ENCODE measurements at regions not wholly inside any gene's neighbourhood (a gene's known extent, or its start where the extent isn't known, plus 50 kb on each side); places are given as distances from the start of the nearest gene placed in this dataset.

- TF ChIP-seq CTCF (IDR thresholded peaks at IDR 0.05; ENCODE audit: insufficient read depth, missing control alignments), result no peak
- DNase-seq (ENCODE audit: insufficient read length, low spot score) (no peak), FAIRE-seq (no peak)
Observed at GRCh38 chr5:1950708-1951103, 68.0 kb upstream of the IRX4 start.

GRCh38 chr5:1950096-1950707 lies 67.5 kb upstream of the IRX4 start:
- no peak for TF ChIP-seq CTCF (IDR thresholded peaks at IDR 0.05; ENCODE audit: insufficient read depth, missing control alignments)
- DNase-seq (ENCODE audit: insufficient read length, low spot score) (no peak), FAIRE-seq (no peak)

- FAIRE-seq, result no peak
- no peak for DNase-seq (ENCODE audit: insufficient read length, low spot score)
- TF ChIP-seq CTCF (IDR thresholded peaks at IDR 0.05; ENCODE audit: insufficient read depth, missing control alignments), result no peak
Observed at GRCh38 chr5:1949253-1949652, 66.5 kb upstream of the IRX4 start.

GRCh38 chr5:1948663-1949191 lies 66.0 kb upstream of the IRX4 start:
- no peak for TF ChIP-seq CTCF (IDR thresholded peaks at IDR 0.05; ENCODE audit: insufficient read depth, missing control alignments)

GRCh38 chr5:1948111-1948510 lies 65.4 kb upstream of the IRX4 start:
- TF ChIP-seq CTCF (IDR thresholded peaks at IDR 0.05; ENCODE audit: insufficient read depth, missing control alignments), result no peak
- FAIRE-seq, result no peak
- no peak for DNase-seq (ENCODE audit: insufficient read length, low spot score)

More at GRCh38 chr5:1948663-1949191, 66.0 kb upstream of the IRX4 start:
- no peak for FAIRE-seq
- no peak for DNase-seq (ENCODE audit: insufficient read length, low spot score)

- DNase-seq (ENCODE audit: insufficient read length, low spot score), result no peak
- TF ChIP-seq CTCF (IDR thresholded peaks at IDR 0.05; ENCODE audit: insufficient read depth, missing control alignments), result no peak
- no peak for FAIRE-seq
Observed at GRCh38 chr5:1946776-1947175, 64.1 kb upstream of the IRX4 start.

GRCh38 chr5:1946122-1946677 lies 63.5 kb upstream of the IRX4 start:
- DNase-seq (ENCODE audit: insufficient read length, low spot score) (no peak), FAIRE-seq (no peak)
- no peak for TF ChIP-seq CTCF (IDR thresholded peaks at IDR 0.05; ENCODE audit: insufficient read depth, missing control alignments)

All from D721Med (cell line).